K562 (cell line): ENCODE measurements at regions not wholly inside any gene's neighbourhood (a gene's known extent, or its start where the extent isn't known, plus 50 kb on each side); places are given as distances from the start of the nearest gene placed in this dataset.

ENCODE experiments used
- ARHGAP35 ChIP-seq: fragments of 450-650 bp; IDR thresholded peaks from 2 replicates; pipeline ENCODE4 v1.6.1; 2018; ENCODE audit not compliant: partially characterized antibody
- BRCA1 ChIP-seq, 2 experiments: fragments of 450-650 bp in 1 of 2; sonication (generic) in 1 of 2; formaldehyde crosslinking in 1 of 2; IDR thresholded peaks; 2 replicates each; pipeline versions ENCODE4 v1.5.0 to v1.6.1; 2017 to 2020; ENCODE audit warnings: mild to moderate bottlenecking in 1 of 2, missing genetic modification reagents in 1 of 2
- CBFA2T2 ChIP-seq: fragments of 450-650 bp; conservative IDR thresholded peaks from 2 replicates; pipeline ENCODE4 v1.6.1; 2017; ENCODE audit warnings: mild to moderate bottlenecking
- DDX20 ChIP-seq: fragments of 450-650 bp; IDR thresholded peaks from 2 replicates; pipeline ENCODE4 v1.6.1; 2016; ENCODE audit warnings: missing genetic modification characterization, low read depth, mild to moderate bottlenecking, missing compliant biosample characterization, moderate library complexity
- GATAD2A ChIP-seq: fragments of 450-650 bp; IDR thresholded peaks from 2 replicates; pipeline ENCODE4 v1.6.1; 2017
- MEIS2 ChIP-seq: fragments of 450-650 bp; IDR thresholded peaks from 2 replicates; pipeline ENCODE4 v1.6.1; 2014; ENCODE audit warnings: mild to moderate bottlenecking; ENCODE audit not compliant: partially characterized antibody
- NUFIP1 ChIP-seq: fragments of 450-650 bp; IDR thresholded peaks from 2 replicates; pipeline ENCODE4 v1.6.1; 2018; ENCODE audit not compliant: partially characterized antibody
- PHF21A ChIP-seq: fragments of 450-650 bp; IDR thresholded peaks from 2 replicates; pipeline ENCODE4 v1.6.1; 2017; ENCODE audit warnings: low read depth, borderline replicate concordance
- ZNF589 ChIP-seq: fragments of 200-800 bp; sonication (Bioruptor generic); IDR thresholded peaks from 2 replicates; pipeline ENCODE4 v1.6.1; 2016; ENCODE audit warnings: low read depth, missing genetic modification characterization, missing compliant biosample characterization
- TF ChIP-seq, protein P1 (sequence below): sonication (generic); formaldehyde crosslinking; IDR thresholded peaks from 2 replicates; pipeline ENCODE4 v1.8.0; 2022; ENCODE audit warnings: missing genetic modification reagents, mild to moderate bottlenecking, moderate library complexity, borderline replicate concordance
- TF ChIP-seq, protein P2 (sequence below): fragments of 250-450 bp; sonication (Bioruptor Pico); IDR thresholded peaks from 2 replicates; pipeline ENCODE4 v1.5.0; 2021; ENCODE audit warnings: mild to moderate bottlenecking, borderline replicate concordance
- TF ChIP-seq, protein P3 (sequence below): fragments of 250-450 bp; sonication (Bioruptor Pico); IDR thresholded peaks from 2 replicates; pipeline ENCODE4 v1.4.0; 2020; ENCODE audit warnings: mild to moderate bottlenecking
- TF ChIP-seq, protein P4 (sequence below): fragments of 450-650 bp; IDR thresholded peaks from 2 replicates; pipeline ENCODE4 v1.6.1; 2017; ENCODE audit warnings: antibody characterized with exemption, mild to moderate bottlenecking
- TF ChIP-seq, protein P5 (sequence below): fragments of 450-650 bp; IDR thresholded peaks from 2 replicates; pipeline ENCODE4 v1.7.1; 2018; ENCODE audit warnings: mild to moderate bottlenecking, low read depth; ENCODE audit not compliant: partially characterized antibody

DNA sequence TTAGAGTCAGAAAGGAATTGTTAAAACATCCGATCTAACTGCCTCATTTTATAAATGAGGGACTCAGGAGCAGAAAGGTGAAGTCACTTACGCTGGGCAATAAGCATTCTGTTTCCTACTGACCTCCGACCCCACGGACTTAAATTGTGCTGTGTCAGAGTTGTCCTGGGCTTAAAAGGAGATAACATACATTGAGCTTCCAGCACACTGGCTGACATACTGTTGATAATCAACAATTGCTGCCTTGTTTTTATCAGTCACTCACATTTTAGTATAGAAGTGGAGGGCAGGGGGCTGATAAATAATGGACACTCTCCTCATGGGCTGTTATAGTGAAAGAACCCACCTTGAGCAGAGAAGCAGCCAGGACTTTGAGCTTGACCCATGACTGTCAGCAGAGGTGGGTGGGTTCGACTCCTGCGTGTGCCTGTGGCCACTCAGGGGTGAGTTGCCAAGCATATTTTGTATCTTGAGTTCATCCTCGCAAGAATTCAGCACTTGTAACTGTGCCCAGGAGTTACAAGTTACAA is 166.5 kb upstream of the JARID2 start (continued):
- TF ChIP-seq, protein P1, sequence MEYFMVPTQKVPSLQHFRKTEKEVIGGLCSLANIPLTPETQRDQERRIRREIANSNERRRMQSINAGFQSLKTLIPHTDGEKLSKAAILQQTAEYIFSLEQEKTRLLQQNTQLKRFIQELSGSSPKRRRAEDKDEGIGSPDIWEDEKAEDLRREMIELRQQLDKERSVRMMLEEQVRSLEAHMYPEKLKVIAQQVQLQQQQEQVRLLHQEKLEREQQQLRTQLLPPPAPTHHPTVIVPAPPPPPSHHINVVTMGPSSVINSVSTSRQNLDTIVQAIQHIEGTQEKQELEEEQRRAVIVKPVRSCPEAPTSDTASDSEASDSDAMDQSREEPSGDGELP (CRISPR knock-in tag): peak; percentile 40
- TF ChIP-seq, protein P2, sequence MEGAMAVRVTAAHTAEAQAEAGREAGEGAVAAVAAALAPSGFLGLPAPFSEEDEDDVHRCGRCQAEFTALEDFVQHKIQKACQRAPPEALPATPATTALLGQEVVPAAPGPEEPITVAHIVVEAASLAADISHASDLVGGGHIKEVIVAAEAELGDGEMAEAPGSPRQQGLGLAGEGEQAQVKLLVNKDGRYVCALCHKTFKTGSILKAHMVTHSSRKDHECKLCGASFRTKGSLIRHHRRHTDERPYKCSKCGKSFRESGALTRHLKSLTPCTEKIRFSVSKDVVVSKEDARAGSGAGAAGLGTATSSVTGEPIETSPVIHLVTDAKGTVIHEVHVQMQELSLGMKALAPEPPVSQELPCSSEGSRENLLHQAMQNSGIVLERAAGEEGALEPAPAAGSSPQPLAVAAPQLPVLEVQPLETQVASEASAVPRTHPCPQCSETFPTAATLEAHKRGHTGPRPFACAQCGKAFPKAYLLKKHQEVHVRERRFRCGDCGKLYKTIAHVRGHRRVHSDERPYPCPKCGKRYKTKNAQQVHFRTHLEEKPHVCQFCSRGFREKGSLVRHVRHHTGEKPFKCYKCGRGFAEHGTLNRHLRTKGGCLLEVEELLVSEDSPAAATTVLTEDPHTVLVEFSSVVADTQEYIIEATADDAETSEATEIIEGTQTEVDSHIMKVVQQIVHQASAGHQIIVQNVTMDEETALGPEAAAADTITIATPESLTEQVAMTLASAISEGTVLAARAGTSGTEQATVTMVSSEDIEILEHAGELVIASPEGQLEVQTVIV (CRISPR knock-in tag): no peak
- no peak for TF ChIP-seq BRCA1 (IDR thresholded peaks at IDR 0.05)
- TF ChIP-seq BRCA1 (CRISPR knock-in tag; IDR thresholded peaks at IDR 0.05): no peak
- TF ChIP-seq ARHGAP35: no peak
- TF ChIP-seq NUFIP1: no peak
- TF ChIP-seq GATAD2A: peak; percentile 46; the same call in 1 of the 2 replicates
- TF ChIP-seq ZNF589: peak; percentile 35; the same call in 1 of the 2 replicates
- 0 out of 2 replicates have a peak, but pooled peaks have one; percentile 54 for TF ChIP-seq PHF21A
- TF ChIP-seq, protein P3, sequence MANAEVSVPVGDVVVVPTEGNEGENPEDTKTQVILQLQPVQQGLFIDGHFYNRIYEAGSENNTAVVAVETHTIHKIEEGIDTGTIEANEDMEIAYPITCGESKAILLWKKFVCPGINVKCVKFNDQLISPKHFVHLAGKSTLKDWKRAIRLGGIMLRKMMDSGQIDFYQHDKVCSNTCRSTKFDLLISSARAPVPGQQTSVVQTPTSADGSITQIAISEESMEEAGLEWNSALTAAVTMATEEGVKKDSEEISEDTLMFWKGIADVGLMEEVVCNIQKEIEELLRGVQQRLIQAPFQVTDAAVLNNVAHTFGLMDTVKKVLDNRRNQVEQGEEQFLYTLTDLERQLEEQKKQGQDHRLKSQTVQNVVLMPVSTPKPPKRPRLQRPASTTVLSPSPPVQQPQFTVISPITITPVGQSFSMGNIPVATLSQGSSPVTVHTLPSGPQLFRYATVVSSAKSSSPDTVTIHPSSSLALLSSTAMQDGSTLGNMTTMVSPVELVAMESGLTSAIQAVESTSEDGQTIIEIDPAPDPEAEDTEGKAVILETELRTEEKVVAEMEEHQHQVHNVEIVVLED (CRISPR knock-in tag): peak; percentile 42; the same call in 1 of the 2 replicates
- peak; percentile 75; the same call in 1 of the 2 replicates for TF ChIP-seq DDX20
- peak; percentile 98 for TF ChIP-seq CBFA2T2
- peak; percentile 94 for TF ChIP-seq MEIS2
- TF ChIP-seq, protein P4, sequence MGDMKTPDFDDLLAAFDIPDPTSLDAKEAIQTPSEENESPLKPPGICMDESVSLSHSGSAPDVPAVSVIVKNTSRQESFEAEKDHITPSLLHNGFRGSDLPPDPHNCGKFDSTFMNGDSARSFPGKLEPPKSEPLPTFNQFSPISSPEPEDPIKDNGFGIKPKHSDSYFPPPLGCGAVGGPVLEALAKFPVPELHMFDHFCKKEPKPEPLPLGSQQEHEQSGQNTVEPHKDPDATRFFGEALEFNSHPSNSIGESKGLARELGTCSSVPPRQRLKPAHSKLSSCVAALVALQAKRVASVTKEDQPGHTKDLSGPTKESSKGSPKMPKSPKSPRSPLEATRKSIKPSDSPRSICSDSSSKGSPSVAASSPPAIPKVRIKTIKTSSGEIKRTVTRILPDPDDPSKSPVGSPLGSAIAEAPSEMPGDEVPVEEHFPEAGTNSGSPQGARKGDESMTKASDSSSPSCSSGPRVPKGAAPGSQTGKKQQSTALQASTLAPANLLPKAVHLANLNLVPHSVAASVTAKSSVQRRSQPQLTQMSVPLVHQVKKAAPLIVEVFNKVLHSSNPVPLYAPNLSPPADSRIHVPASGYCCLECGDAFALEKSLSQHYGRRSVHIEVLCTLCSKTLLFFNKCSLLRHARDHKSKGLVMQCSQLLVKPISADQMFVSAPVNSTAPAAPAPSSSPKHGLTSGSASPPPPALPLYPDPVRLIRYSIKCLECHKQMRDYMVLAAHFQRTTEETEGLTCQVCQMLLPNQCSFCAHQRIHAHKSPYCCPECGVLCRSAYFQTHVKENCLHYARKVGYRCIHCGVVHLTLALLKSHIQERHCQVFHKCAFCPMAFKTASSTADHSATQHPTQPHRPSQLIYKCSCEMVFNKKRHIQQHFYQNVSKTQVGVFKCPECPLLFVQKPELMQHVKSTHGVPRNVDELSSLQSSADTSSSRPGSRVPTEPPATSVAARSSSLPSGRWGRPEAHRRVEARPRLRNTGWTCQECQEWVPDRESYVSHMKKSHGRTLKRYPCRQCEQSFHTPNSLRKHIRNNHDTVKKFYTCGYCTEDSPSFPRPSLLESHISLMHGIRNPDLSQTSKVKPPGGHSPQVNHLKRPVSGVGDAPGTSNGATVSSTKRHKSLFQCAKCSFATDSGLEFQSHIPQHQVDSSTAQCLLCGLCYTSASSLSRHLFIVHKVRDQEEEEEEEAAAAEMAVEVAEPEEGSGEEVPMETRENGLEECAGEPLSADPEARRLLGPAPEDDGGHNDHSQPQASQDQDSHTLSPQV: peak; percentile 96
- TF ChIP-seq, protein P5, sequence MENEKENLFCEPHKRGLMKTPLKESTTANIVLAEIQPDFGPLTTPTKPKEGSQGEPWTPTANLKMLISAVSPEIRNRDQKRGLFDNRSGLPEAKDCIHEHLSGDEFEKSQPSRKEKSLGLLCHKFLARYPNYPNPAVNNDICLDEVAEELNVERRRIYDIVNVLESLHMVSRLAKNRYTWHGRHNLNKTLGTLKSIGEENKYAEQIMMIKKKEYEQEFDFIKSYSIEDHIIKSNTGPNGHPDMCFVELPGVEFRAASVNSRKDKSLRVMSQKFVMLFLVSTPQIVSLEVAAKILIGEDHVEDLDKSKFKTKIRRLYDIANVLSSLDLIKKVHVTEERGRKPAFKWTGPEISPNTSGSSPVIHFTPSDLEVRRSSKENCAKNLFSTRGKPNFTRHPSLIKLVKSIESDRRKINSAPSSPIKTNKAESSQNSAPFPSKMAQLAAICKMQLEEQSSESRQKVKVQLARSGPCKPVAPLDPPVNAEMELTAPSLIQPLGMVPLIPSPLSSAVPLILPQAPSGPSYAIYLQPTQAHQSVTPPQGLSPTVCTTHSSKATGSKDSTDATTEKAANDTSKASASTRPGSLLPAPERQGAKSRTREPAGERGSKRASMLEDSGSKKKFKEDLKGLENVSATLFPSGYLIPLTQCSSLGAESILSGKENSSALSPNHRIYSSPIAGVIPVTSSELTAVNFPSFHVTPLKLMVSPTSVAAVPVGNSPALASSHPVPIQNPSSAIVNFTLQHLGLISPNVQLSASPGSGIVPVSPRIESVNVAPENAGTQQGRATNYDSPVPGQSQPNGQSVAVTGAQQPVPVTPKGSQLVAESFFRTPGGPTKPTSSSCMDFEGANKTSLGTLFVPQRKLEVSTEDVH: peak; percentile 49
